Ecto neural progenitor cell (in vitro differentiated cells): ENCODE measurements at regions not wholly inside any gene's neighbourhood (a gene's known extent, or its start where the extent isn't known, plus 50 kb on each side); places are given as distances from the start of the nearest gene placed in this dataset.

ENCODE experiments used
- DNase-seq: peaks from one replicate; pipeline ENCODE4 v3.0.0-alpha.2; 2018; ENCODE audit warnings: low spot score

- DNase-seq = no peak
Measured at GRCh38 chr5:5677738-5678137, 255.3 kb downstream of the ICE1 start.

GRCh38 chr5:5676218-5676617, 253.7 kb downstream of the ICE1 start:
- DNase-seq = no peak

DNA sequence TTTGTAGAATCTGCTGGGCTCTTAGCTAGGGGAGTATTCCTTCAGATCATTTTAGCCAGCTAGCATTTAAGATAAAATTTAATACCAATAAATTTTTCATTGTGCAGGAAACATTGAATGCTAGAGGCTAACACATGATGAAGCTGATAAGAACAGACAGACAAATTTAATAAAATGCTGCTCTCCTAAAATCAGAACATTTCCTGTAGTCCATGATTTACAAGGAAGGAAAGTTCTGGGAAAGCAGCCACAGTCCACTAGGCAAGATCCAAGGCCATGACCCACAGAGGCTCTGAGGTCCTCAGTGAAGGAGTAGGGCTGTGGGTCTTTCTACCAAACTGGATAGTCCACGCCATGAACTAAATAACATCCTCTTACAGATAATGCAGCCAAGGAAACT, 253.0 kb downstream of the ICE1 start:
- DNase-seq = no peak

DNA sequence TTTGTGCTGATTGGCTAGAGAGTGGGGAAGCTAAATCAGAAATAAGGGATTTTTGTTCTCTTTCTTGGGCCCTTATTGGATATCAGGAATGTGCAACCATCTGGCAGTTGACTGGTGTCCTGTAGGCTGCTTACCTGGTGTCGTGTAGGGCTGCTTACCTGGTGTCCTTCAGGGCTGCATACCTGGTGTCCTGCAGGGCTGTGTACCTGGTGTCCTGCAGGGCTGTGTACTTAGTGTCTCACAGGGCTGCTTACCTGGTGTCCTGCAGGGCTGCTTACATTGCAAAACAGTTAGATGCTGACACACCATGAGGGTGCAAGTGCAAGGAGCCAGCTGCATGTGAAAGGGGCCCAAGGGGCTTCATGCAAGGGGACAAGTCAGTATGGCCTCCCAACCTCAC, 249.3 kb downstream of the ICE1 start:
- DNase-seq = no peak

DNA sequence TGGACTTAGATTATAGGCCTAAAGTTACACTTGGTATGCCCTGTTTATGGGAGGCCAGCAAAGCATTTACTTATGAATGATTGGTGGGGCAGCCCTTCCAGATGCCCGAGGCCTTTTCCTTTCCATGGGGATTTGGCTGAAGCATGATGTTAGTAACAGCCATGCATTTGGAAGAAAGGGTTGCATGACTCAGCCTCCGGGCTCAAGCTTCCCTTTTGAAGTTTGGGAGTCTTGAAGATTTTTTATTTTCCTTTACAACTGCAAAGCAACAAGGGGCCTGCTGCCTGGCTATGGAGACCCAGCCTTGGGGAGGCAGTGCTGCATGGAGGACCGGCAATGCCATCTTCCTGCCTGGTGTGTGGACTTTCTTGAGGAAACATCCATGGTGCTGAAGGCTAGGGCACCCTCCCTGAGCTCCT, 244.7 kb downstream of the ICE1 start:
- DNase-seq = no peak

DNA sequence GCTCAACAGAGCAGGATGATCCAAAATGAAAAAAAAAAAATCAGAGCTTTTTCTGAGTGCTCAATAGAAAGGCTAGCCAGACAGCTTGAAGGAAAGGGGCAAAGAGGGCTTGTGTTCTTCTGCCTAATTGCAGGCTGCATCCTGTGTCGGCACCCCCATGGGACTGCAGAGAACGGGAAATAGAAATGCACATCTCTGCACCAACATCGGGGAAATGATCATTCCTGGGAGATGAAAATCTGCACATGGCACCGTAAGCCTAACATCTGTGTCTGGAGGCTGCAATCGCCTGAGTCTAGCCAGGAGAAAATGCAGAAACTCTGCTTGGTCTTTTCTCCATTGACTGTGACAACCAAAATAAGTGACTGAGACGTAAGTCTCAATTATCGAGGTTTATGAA, 243.9 kb downstream of the ICE1 start:
- DNase-seq = no peak

GRCh38 chr5:5666076-5666365, 243.5 kb downstream of the ICE1 start:
- DNase-seq = no peak

GRCh38 chr5:5665225-5666075, 243.0 kb downstream of the ICE1 start:
- DNase-seq = no peak

DNA sequence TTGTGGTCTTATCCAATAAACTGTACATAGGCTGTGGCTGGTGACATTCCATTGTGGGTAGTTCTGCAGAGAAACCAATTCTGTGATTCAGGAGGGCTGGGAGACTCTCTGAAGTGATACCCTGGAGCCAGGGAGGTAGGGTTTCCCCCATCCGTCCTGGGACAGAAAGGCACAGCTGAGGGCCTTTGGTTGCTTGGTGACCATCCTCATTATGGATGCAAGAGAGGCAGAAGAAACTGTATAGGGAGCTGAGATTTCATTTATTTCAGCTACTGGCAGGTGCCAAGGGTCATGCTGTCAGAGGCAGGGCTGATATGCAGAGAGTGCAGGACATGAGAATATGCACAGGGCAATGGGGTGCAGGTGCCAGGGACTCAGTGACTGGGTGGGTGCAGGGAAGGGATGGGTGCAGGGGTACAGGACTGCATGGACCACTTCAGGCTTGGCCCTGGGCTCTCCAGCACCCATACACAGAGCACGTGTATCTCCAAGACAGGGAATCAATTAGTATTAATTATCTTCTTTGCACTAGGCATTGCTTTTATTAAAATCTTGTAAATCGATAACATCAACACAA, 236.5 kb downstream of the ICE1 start:
- DNase-seq = no peak

GRCh38 chr5:5658226-5658625, 235.7 kb downstream of the ICE1 start:
- no peak for DNase-seq

DNA sequence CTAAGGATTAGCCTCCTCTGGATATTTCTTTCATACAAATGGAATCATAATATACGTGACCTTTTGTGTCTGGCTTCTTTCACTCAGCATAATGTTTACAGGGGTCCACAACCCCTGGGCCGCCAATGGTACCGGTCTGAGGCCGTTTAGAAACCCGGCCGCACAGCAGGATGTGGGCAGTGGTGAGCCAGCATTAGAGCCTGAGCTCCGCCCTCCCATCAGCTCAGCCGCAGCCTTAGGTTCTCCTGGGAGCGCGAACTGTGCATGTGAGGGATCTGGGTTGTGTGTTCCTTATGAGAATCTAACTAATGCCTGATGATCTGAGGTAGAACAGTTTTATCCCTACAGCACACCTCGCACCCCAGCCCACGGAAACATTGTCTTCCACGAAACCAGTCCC, 229.7 kb downstream of the ICE1 start:
- no peak for DNase-seq

- DNase-seq = no peak
Measured at GRCh38 chr5:5650949-5651348, 228.5 kb downstream of the ICE1 start.

- no peak for DNase-seq
Measured at GRCh38 chr5:5650242-5650641, 227.8 kb downstream of the ICE1 start.

GRCh38 chr5:5649641-5650040, 227.2 kb downstream of the ICE1 start:
- no peak for DNase-seq

DNA sequence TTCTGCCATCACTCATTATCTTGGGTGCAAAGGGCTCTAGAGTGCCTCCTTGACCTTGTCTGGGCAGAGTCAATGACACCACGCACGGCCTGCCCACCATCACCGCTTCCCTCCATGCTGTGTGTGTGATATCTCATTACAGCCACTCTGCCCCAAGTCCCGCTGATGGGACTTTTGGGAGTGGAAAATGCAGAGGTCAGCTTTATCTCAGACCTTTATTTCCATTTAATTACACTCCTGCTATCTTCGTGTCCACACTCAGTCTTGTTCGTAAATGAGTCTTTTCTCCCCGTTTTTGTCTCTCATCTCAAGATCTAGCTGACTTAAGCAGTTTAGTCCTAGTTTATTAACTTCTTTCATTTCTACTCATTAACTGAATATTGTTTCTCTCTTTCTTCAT, 226.2 kb downstream of the ICE1 start:
- DNase-seq = no peak

GRCh38 chr5:5645891-5646290, 223.4 kb downstream of the ICE1 start:
- DNase-seq = no peak

DNA sequence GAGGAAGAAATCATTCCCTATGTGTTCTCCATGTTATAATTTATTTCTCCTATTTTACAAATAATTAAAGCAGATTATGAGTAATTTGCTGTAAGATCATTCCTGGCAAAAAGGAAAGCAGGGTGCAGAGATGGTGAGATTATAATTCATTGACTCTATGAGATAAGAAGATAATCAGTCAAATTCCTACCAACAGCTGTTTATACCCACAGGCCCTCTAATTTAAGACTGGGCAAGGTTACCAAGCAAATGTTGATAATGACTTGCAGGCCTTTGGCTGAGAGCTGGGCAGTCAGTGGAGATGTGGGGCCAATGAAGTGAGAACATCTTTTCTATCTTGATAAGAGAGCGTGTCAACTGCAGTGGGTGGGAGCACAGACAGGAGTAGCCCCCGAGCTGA, 222.7 kb downstream of the ICE1 start:
- no peak for DNase-seq

DNA sequence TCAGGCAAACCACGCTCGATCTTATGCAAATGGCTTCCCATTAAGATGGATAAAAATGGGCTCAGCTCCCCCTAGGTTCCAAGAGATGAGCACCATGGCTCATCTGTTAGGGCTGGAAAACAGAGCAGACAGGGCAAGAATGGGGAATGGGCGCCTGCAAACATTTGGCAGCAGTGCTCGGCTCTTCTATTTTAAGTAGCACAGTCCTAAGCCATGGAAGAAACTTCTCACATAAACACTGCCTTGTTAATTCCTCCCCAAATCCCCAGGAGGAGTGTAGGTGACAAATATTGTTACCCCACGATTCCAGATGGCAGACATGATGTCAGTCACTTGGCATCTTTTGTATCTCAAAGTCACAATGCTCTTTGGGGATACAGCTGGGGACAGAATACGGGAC, 221.8 kb downstream of the ICE1 start:
- DNase-seq = no peak

- no peak for DNase-seq
Measured at GRCh38 chr5:5643481-5643880, 221.0 kb downstream of the ICE1 start.

GRCh38 chr5:5638211-5638610, 215.7 kb downstream of the ICE1 start:
- DNase-seq = no peak

- no peak for DNase-seq
Measured at GRCh38 chr5:5637173-5637572, 214.7 kb downstream of the ICE1 start.

GRCh38 chr5:5634817-5635216, 212.3 kb downstream of the ICE1 start:
- DNase-seq = no peak

- DNase-seq = no peak
Measured at GRCh38 chr5:5633579-5633978, 211.1 kb downstream of the ICE1 start.

- no peak for DNase-seq
Measured at GRCh38 chr5:5632678-5633077, 210.2 kb downstream of the ICE1 start.
